Stimulated activated CD8-positive, alpha-beta memory T cell treated with anti-CD3 and anti-CD28 coated beads, Interleukin-15, amount 100 ng/mL, for 48 hours (primary cell): ENCODE measurements at regions not wholly inside any gene's neighbourhood (a gene's known extent, or its start where the extent isn't known, plus 50 kb on each side); places are given as distances from the start of the nearest gene placed in this dataset.
"Not testable (repeated sequence)": the region's sequence is repeated elsewhere in the genome, so short reads cannot be mapped to it uniquely, and the experiment has no call there.

Experiments used
- DNase-seq, 2 donors: peaks; one replicate each; pipeline ENCODE4 v3.0.0-alpha.2; 2020; ENCODE audit warnings: low read depth in 2 of 2

DNA sequence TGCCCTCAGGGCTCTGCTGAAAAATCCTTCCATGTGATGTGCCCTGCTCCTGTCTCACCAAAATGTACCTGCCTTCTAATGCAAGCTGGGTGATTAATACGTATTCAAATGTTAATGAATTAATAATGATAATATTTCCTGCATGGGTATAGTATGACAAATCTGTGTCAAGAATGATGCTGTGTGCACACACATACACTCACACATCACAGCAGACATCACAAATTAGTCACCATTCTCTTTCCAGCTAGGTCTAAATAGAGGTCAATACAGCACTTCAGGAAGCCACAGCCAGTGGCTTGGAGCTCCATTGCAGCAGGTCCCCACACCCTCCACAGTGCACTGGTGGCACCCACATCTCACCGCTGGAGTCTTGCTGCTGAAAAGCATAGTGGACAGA, 681.2 kb upstream of the NRP1 start:
- no peak for DNase-seq

DNA sequence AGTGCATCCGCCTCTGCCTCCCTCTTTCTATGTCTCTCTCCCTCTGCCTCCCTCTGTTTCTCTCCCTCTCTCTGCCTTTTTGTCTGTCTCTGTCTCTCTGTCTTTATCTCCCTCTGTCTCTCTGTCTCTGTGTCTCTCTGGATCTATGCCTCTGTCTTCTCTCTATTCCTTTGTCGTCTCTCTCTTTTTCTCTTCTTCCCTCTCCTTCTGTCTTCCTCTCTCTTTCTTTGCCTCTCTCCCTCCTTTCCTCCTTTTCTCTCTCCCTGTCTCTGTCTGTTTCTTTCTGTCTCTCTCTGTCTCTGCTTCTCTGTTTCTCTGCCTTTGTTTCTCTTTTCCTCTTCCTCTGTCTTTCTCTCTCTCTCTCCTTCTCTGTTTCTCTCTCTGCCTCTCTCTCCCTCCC, 678.8 kb upstream of the NRP1 start:
- no peak for DNase-seq

DNA sequence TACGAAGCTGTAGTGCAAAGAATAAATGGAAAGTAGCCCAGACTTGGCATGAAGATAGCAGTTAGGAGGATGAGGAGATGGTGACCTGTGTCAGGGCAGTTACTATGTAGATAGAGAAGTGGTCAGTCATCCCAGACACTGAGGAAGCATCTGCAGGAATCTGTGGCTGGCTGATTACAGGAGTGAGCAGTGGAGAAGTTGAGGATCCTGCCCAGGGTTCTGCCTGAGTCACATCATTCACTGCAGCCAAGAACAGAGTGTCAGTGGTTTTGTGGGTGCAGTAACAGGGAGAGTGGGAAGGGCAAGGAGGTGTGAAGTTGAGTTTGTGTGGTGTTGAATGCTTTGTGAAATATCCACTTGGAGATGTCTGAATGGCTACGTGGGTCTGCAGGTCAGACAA, 676.4 kb upstream of the NRP1 start:
- DNase-seq = no peak

DNA sequence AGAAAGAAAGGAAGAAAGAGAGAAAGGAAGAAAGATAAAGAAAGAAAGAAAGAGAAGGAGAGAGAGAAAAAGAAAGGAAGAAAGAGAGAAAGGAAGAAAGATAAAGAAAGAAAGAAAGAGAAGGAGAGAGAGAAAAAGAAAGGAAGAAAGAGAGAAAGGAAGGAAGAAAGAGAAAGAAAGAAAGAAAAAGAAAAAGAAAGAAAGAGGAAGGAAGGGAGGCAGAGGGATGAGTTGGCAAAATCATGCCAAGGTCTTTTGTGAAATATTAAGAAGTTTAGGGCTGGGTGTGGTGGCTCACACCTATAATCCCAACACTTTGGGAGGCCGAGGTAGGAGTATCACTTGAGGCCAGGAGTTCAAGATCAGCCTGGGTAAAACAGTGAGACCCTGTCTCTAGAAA, 675.8 kb upstream of the NRP1 start:
- not testable (repeated sequence) for DNase-seq

GRCh38 chr10:34008656-34009055, 674.2 kb upstream of the NRP1 start:
- no peak for DNase-seq

DNA sequence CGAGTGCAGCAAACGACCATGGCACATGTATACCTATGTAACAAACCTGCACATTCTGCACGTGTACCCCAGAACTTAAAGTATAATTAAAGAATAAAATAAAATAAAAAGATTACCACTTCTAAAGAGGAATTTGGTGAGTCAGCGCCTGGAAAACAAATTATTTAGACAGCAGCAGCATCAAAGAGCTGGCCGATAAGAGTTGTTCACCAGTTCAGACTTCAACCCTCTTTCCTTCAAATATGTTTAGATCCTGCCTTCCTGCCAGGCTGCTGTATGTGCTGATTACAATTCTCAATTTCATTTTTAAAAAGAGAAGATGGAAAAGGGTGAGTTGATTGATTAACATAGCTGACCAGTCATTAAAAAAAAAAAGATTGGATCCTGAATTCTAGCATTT, 672.0 kb upstream of the NRP1 start:
- DNase-seq = no peak

DNA sequence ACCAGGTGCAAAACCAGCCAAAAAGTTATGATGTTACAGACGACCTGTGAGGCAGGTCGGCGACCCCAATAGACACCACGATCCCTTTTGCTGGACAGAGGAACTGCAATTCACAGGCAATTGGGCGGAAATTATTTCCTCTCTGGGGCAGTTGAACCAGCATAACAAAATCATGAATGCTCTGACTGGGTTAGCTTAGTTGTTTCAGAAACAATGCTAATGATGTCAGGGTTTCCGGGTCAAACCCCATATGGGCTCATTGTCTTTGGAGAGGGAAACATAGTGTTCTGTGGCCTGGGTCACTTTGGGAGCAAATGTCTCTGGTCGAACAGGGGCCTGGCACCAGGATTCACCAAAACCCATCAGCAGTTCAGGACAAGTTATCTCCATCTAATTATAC, 669.1 kb upstream of the NRP1 start:
- DNase-seq = no peak

DNA sequence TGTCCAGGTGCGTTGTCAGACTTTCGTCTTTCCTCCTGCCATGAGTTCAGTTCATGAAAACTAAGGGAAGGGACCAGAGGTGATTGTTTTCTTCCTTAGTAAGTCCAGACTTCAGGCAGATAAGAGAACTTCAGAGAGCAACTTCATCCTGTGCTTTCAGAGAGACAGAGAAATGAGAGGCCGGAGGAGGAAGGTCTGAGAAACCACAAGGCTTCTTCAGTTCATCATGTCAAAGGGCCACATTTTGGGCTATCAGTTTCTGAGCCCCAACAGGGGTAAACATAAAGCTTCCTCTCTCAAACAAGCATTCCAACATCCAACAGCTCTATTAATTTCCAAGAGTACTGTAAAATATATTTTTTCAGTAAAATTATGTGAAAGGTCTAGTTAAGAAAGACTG, 668.4 kb upstream of the NRP1 start:
- DNase-seq = no peak

DNA sequence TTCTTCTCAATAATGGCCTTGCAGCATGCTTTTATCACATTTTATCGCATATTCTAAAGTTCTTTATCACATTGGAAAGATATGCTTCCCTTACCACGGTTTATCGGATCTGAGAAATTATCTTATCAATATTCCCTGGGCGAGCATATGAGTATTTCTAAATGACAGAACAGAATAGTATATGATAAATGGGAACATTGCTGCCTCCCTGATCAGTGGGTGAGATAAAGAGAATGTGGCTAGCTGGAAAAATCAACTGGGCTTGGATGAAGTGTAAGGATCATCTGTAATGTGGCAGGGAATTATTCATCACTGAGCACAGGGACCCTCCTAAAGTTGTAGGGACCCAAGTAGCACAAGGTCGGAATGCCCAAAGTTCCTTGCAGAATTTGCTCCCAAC, 667.4 kb upstream of the NRP1 start:
- no peak for DNase-seq

GRCh38 chr10:34001087-34001580, 666.7 kb upstream of the NRP1 start:
- DNase-seq = no peak

DNA sequence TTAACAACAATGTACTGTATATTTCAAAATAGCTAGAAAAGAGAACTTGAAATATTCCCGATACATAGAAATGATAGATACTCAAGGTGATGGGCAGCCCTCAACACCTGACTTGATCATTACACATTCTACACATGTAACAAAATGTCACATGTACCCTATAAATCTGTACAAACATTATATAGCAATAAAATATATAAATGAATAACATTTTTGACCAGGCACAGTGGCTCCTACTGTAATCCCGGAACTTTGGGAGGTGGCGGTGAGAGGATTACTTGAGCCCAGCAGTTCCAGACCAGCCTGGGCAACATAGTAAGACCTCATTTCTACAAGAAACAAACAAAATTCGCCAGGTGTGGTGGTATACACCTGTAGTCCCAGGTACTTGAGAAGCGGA, 659.5 kb upstream of the NRP1 start:
- DNase-seq = no peak

DNA sequence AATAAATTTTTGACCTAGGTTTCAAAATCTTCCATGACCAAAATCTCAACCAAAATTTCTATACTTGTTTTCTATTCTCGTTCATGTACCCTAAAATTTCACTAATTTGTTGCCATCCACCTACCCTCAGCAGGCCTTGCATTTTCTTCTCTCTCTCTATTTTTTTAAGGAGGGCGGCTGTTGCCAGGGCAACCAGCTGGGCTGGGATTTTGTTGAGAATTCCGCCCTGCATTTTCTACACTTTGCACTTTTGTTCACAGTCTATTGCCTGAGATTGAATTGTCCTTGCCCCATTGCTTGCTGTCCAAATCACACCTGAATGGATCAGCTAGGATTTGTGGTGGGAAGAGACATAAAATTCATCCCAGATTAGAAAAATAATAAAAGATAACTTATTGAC, 657.5 kb upstream of the NRP1 start:
- no peak for DNase-seq

GRCh38 chr10:33986515-33986914, 652.0 kb upstream of the NRP1 start:
- DNase-seq = no peak

DNA sequence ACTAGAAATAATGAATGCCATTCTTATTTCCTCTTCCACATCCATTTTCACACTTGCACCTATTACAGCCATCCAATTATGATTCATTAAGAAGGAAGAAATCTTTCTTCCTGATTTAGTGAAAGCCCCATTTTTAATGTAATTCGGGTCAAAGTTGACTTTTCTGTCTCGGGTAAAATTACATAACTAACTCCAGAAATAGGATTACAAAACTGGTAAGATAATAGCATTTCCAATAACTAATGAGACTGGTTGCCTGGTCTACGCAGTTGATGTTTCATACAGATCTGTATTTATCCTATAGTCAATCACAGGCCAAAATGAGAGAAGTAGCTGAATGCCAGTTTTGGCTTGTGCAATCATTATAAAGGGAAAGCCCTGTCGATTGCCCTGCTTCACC, 651.5 kb upstream of the NRP1 start:
- DNase-seq = no peak

DNA sequence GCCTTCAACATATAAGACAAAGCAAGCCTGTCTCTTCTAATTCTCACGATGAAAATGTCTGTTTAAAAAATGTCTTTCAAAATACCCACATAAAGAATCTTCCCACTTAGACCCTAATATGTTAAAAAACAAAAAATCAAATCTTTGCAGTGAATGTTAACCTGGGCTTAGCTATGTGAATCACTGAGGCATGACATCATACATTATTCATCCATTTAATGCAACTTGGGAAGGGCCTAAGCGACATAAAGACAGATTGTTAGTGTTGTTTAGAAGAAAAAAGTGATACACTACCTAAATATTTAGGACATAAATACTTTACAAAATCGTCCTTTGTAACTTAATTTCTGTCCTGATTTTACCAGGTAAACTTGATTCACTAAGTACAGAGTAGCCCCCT, 648.5 kb upstream of the NRP1 start:
- no peak for DNase-seq

DNA sequence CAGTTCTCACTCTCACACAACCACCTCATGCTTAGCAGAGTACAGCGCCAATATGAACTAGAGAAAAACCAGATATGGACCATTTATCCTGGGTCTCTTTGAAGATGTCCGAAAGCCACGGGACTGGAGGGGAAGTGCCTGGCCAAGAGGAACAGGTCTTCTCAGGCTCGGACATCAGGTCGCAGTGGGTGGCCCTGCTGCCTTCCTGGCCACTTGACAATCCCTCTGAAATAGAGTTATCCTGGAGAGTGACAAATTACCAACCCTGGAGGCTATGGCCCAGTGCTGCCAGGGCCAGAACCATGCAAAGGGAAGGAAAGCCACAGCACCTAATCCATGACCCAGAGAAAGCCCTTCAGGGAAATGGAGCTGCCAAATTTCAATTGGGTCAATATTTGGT, 646.8 kb upstream of the NRP1 start:
- DNase-seq = no peak

- DNase-seq = no peak
These were observed 644.7 kb upstream of the NRP1 start for GRCh38 chr10:33979195-33979594.

DNA sequence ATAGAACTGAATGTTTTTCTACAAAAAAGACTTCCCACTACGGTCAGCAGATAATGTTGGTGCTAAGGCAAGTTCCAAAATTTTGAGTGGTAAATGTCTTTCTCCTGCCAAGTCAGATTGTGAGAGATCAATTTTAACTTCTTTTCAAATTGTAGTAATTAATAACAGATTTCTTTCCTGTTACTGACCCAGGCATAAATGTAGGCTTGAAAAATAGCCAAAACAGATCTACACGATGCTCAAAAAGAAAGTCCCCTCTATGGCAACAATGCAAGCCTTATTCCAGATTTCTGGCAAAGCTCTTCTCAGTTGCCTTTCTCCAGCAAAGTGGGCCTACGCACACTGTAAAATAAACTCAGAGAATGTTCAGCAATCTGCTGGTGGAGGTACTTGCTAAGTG, 641.0 kb upstream of the NRP1 start:
- no peak for DNase-seq

GRCh38 chr10:33974976-33975478, 640.6 kb upstream of the NRP1 start:
- DNase-seq = no peak

DNA sequence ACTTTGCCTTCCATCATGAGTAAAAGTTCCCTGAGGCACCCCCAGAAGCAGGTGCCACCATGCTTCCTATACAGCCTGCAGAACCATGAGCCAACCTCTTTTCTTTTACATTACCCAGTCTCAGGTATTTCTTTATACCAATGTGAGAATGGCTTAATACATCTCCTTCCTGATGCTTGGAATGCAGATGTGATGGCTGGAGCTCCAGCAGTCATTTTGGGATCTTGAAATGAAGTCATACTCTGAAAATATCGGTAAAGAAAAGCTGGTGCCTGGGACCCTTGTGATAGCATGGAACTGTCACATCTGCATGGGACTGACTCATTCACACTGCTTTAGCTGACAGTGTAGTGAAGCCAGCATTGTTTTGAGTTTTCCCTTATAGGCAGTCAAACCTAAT, 634.5 kb upstream of the NRP1 start:
- DNase-seq = no peak

- DNase-seq = no peak
These were observed 633.2 kb upstream of the NRP1 start for GRCh38 chr10:33967606-33968120.

DNA sequence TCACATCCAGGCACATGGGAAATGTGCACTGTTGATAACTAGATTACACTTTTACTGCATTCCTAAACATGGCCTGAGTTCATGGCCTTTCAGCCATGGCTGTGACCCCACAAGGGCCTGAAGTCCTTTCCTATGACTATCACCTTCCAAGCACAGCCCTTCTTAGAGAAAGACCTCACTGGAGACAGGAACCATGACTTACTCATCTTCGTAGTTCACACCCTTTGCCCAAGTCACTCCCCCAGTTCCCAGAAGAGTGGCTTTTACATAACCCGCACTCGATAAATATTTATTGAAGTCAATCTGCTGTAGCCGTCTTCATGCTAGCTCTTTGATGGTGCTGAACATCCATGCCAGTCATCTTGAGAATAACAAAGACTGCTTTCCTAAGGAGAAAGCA, 632.5 kb upstream of the NRP1 start:
- DNase-seq = no peak

GRCh38 chr10:33965795-33966581, 631.5 kb upstream of the NRP1 start:
- no peak for DNase-seq

GRCh38 chr10:33963729-33964128, 629.3 kb upstream of the NRP1 start:
- DNase-seq = no peak
